IPS-NIHi11 (cell line): ENCODE measurements at regions not wholly inside any gene's neighbourhood (a gene's known extent, or its start where the extent isn't known, plus 50 kb on each side); places are given as distances from the start of the nearest gene placed in this dataset.

ENCODE experiments used
- DNase-seq: peaks from one replicate; pipeline ENCODE4 v3.0.0; 2012; ENCODE audit warnings: mixed read lengths, low spot score

GRCh38 chr6:81241126-81242041 is 511.1 kb downstream of the TENT5A start:
- DNase-seq, result peak; percentile 25

- no peak for DNase-seq
These were observed 514.1 kb downstream of the TENT5A start for GRCh38 chr6:81238390-81238789.

GRCh38 chr6:81237226-81237625 is 515.3 kb downstream of the TENT5A start:
- DNase-seq, result no peak

GRCh38 chr6:81235512-81235911 is 517.0 kb downstream of the TENT5A start:
- no peak for DNase-seq

- no peak for DNase-seq
These were observed 518.5 kb downstream of the TENT5A start for GRCh38 chr6:81233990-81234389.

- DNase-seq, result no peak
These were observed 523.4 kb downstream of the TENT5A start for GRCh38 chr6:81228912-81229555.

GRCh38 chr6:81226957-81227356 is 525.5 kb downstream of the TENT5A start:
- no peak for DNase-seq

- no peak for DNase-seq
These were observed 535.8 kb downstream of the TENT5A start for GRCh38 chr6:81216668-81217067.

- no peak for DNase-seq
These were observed 537.4 kb downstream of the TENT5A start for GRCh38 chr6:81215092-81215432.

GRCh38 chr6:81214414-81215091 is 537.9 kb downstream of the TENT5A start:
- DNase-seq, result no peak

GRCh38 chr6:81204731-81205130 is 547.8 kb downstream of the TENT5A start:
- no peak for DNase-seq

GRCh38 chr6:81194374-81194773 is 558.1 kb downstream of the TENT5A start:
- DNase-seq, result no peak

GRCh38 chr6:81172056-81172740 is 580.3 kb downstream of the TENT5A start:
- no peak for DNase-seq

- no peak for DNase-seq
These were observed 583.3 kb downstream of the TENT5A start for GRCh38 chr6:81169166-81169565.

GRCh38 chr6:81166770-81167169 is 585.7 kb downstream of the TENT5A start:
- no peak for DNase-seq

- no peak for DNase-seq
These were observed 593.5 kb downstream of the TENT5A start for GRCh38 chr6:81158956-81159355.

- DNase-seq, result no peak
These were observed 603.7 kb downstream of the TENT5A start for GRCh38 chr6:81148751-81149150.

GRCh38 chr6:81145506-81145905 is 607.0 kb downstream of the TENT5A start:
- no peak for DNase-seq

GRCh38 chr6:81144346-81144745 is 608.1 kb downstream of the TENT5A start:
- no peak for DNase-seq

- DNase-seq, result no peak
These were observed 614.2 kb downstream of the TENT5A start for GRCh38 chr6:81138236-81138635.

GRCh38 chr6:81130969-81131368 is 621.5 kb downstream of the TENT5A start:
- DNase-seq, result no peak

GRCh38 chr6:81130061-81130460 is 622.4 kb downstream of the TENT5A start:
- no peak for DNase-seq
